ENCODE measurements at regions not wholly inside any gene's neighbourhood (a gene's known extent, or its start where the extent isn't known, plus 50 kb on each side); places are given as distances from the start of the nearest gene placed in this dataset.

DNA sequence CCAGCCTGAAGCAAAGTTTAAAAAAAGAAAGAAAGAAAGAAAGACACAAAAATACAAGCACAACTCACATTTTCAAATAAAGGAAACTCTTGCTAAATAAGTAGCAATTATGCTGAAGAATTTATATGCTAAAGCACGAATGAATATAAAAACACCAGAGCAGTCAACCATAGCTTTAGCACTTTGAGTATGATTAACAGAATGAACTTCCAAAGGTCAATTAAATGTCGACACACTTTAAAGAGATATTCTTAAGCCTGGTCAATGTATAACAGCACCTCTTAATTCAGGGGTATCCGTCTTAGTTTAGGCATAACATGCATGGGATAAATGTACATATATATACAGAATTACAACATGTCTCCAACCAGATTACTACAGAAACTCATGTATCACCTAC, 125.9 kb downstream of the OGFRL1 start:
- Histone ChIP-seq H3K4me1 (ENCODE audit: control insufficient read depth in 4 of 4, insufficient read depth in 4 of 4, low read length in 3 of 4) (peaks cover 7 to 48% (median 21%) of the 10 kb centered on the region in 4 donors), H3K9ac (ENCODE audit: low read depth in 1 of 2, low read length in 2 of 2) (peak overlapping the region; percentile 3 to 30), H3K9me3 (ENCODE audit: control insufficient read depth in 4 of 4, low read length in 3 of 4) (no peaks in the 10 kb centered on the region), H3K4me3 (ENCODE audit: low read depth in 1 of 3, low read length in 3 of 3) (peak overlapping the region in 1 of 3 donors; percentile 33), H3K36me3 (ENCODE audit: control insufficient read depth in 4 of 4, insufficient read depth in 3 of 4, low read depth in 1 of 4, low read length in 3 of 4) (peaks cover 0 to 10% (median 6%) of the 10 kb centered on the region in 4 donors), H3K27me3 (ENCODE audit: control insufficient read depth in 4 of 4, insufficient read depth in 4 of 4, low read length in 3 of 4) (no peaks in the 10 kb centered on the region), H3K27ac (ENCODE audit: low read depth in 1 of 2, low read length in 2 of 2) (peak overlapping the region; percentile 14 to 36)
- no peak for DNase-seq (ENCODE audit: low spot score)
- TF ChIP-seq RXRA (IDR thresholded peaks at IDR 0.05) (peak; percentile 55 to 66), MAX (IDR thresholded peaks at IDR 0.05) (no peak), TAF1 (conservative IDR thresholded peaks at IDR 0.05) (no peak), ZBTB33 (IDR thresholded peaks at IDR 0.05) (no peak), YY1 (IDR thresholded peaks at IDR 0.05) (peak; percentile 57), HNF4A (conservative IDR thresholded peaks at IDR 0.05) (peak; percentile 42 to 45), HNF4G (IDR thresholded peaks at IDR 0.05) (no peak)
- WGBS: 26% methylated on average over 3 of the region's 3 CpGs

DNA sequence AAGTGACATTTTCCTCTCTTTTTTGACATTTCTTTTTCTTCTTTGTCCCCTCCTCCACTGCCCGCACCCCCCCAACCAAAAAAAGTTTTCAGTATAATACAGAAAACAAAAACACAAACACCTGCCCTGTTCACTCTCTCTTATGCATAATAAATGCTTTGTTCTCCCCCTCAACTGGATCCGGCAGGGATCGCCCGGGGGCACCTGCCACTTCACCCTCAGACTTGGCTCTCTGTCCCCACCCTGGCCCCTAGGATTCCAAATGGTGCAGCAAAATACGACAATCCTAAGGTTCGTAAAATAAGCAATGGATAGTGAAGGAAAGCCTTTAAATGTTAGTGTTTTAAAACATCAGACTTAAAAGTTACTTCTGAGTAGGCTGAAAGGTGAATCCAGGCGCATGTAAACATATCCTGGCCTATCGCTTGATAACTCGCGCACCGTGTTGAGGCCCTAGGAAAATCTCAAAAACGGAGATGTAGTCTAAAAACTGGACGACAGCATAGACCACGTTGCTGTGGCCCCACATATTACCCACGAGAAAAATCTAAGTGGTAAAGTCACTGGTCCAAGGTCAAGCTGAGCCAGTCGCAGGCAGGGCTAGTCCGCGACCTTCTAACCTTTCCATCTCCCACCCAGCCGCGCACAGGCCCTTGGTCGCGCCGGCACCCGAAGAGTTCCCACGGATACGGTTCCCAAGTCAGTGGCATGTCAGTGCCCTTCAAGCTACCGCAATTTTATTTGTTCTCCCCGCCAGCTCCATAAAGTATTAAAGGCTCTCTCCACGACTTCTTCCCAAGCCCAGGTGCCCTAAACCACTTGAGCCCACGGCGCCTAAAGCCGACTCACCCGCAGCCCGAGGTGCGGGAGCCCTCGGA, 130.8 kb downstream of the OGFRL1 start:
- Histone ChIP-seq H3K4me1 (ENCODE audit: control insufficient read depth in 4 of 4, insufficient read depth in 4 of 4, low read length in 3 of 4) (peaks cover 0 to 32% (median 14%) of the 10 kb centered on the region in 4 donors), H3K27ac (ENCODE audit: low read depth in 1 of 2, low read length in 2 of 2) (peak overlapping the region; percentile 93 to 95), H3K4me3 (ENCODE audit: low read depth in 1 of 3, low read length in 3 of 3) (peak overlapping the region; percentile 84 to 97 (median 95)), H3K27me3 (ENCODE audit: control insufficient read depth in 4 of 4, insufficient read depth in 4 of 4, low read length in 3 of 4) (no peaks in the 10 kb centered on the region), H3K9ac (ENCODE audit: low read depth in 1 of 2, low read length in 2 of 2) (peak overlapping the region; percentile 70 to 97), H3K36me3 (ENCODE audit: control insufficient read depth in 4 of 4, insufficient read depth in 3 of 4, low read depth in 1 of 4, low read length in 3 of 4) (peaks cover 0 to 10% (median 6%) of the 10 kb centered on the region in 4 donors), H3K9me3 (ENCODE audit: control insufficient read depth in 4 of 4, low read length in 3 of 4) (no peaks in the 10 kb centered on the region)
- WGBS: 12% methylated on average over 36 of the region's 36 CpGs
- DNase-seq (ENCODE audit: low spot score): no peak
- TF ChIP-seq NR2F2 (IDR thresholded peaks at IDR 0.05) (peak; percentile 48), RXRA (IDR thresholded peaks at IDR 0.05) (no peak), FOXA1 (IDR thresholded peaks at IDR 0.05) (no peak), TAF1 (conservative IDR thresholded peaks at IDR 0.05) (no peak)
- TF ChIP-seq, protein P1, sequence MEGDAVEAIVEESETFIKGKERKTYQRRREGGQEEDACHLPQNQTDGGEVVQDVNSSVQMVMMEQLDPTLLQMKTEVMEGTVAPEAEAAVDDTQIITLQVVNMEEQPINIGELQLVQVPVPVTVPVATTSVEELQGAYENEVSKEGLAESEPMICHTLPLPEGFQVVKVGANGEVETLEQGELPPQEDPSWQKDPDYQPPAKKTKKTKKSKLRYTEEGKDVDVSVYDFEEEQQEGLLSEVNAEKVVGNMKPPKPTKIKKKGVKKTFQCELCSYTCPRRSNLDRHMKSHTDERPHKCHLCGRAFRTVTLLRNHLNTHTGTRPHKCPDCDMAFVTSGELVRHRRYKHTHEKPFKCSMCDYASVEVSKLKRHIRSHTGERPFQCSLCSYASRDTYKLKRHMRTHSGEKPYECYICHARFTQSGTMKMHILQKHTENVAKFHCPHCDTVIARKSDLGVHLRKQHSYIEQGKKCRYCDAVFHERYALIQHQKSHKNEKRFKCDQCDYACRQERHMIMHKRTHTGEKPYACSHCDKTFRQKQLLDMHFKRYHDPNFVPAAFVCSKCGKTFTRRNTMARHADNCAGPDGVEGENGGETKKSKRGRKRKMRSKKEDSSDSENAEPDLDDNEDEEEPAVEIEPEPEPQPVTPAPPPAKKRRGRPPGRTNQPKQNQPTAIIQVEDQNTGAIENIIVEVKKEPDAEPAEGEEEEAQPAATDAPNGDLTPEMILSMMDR (IDR thresholded peaks at IDR 0.05; ENCODE audit: low read depth, low read length, missing input control): no peak

GRCh38 chr6:71420095-71420692, 131.6 kb downstream of the OGFRL1 start:
- Histone ChIP-seq H3K27me3 (ENCODE audit: control insufficient read depth in 4 of 4, insufficient read depth in 4 of 4, low read length in 3 of 4) (no peaks in the 10 kb centered on the region), H3K4me3 (ENCODE audit: low read depth in 1 of 3, low read length in 3 of 3) (peak overlapping the region; percentile 84 to 97 (median 95)), H3K4me1 (ENCODE audit: control insufficient read depth in 4 of 4, insufficient read depth in 4 of 4, low read length in 3 of 4) (peaks cover 0 to 25% (median 11%) of the 10 kb centered on the region in 4 donors), H3K27ac (ENCODE audit: low read depth in 1 of 2, low read length in 2 of 2) (peak overlapping the region; percentile 93 to 95), H3K36me3 (ENCODE audit: control insufficient read depth in 4 of 4, insufficient read depth in 3 of 4, low read depth in 1 of 4, low read length in 3 of 4) (peaks cover 0 to 10% (median 6%) of the 10 kb centered on the region in 4 donors), H3K9me3 (ENCODE audit: control insufficient read depth in 4 of 4, low read length in 3 of 4) (no peaks in the 10 kb centered on the region), H3K9ac (ENCODE audit: low read depth in 1 of 2, low read length in 2 of 2) (peak overlapping the region; percentile 70 to 97)
- DNase-seq (ENCODE audit: low spot score): peak; percentile 41
- WGBS: 2% methylated on average over 91 of the region's 91 CpGs
- TF ChIP-seq, protein P1 (IDR thresholded peaks at IDR 0.05; ENCODE audit: low read depth, low read length, missing input control): peak; percentile 19
- TF ChIP-seq ZBTB33 (IDR thresholded peaks at IDR 0.05): no peak

Measured in liver (tissue), 8 donors.